SK-N-SH treated with all-trans-retinoic acid at 6 μM for 48 hours (cell line): ENCODE measurements at regions not wholly inside any gene's neighbourhood (a gene's known extent, or its start where the extent isn't known, plus 50 kb on each side); places are given as distances from the start of the nearest gene placed in this dataset.

ENCODE experiments used
- POU6F1 ChIP-seq: fragments of 250-450 bp; sonication (Bioruptor Pico); IDR thresholded peaks from 2 replicates; pipeline ENCODE4 v1.8.0; 2021; ENCODE audit warnings: low read depth, mild to moderate bottlenecking, moderate library complexity, borderline replicate concordance
- ZFP3 ChIP-seq: fragments of 250-450 bp; sonication (Bioruptor Pico); IDR thresholded peaks from 2 replicates; pipeline ENCODE4 v1.5.0; 2020; ENCODE audit warnings: mild to moderate bottlenecking, moderate library complexity

DNA sequence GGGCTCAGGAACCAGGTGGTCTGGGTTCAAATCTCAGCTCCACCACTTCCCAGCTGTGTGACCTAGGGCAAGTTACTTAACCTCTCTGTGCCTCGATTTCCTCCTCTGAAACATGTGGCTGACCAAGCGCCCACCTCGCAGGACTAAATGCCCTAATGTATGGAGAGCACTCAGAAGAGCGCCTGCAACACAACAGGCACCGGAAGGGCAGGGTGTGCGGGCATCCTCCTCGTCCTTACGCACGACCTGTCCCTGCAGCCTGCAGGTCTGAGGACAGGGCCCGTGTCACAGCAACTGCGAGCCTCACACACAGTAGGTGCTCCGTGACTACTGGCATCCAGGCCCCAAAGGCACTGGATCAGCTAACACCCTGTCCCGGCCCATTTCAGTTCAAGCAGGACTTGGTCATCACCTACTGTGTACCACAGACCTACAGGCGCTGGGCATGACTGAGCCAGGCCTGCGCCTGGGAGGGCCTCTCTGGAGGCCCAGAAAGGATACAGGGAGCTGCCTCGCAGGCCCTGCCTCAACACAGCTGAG, 131.5 kb downstream of the NCOR2 start:
- TF ChIP-seq POU6F1 (CRISPR knock-in tag) (no peak), ZFP3 (CRISPR knock-in tag) (no peak)
